ENCODE measurements at regions not wholly inside any gene's neighbourhood (a gene's known extent, or its start where the extent isn't known, plus 50 kb on each side); places are given as distances from the start of the nearest gene placed in this dataset.
"Not testable (repeated sequence)": the region's sequence is repeated elsewhere in the genome, so short reads cannot be mapped to it uniquely, and the experiment has no call there.

DNA sequence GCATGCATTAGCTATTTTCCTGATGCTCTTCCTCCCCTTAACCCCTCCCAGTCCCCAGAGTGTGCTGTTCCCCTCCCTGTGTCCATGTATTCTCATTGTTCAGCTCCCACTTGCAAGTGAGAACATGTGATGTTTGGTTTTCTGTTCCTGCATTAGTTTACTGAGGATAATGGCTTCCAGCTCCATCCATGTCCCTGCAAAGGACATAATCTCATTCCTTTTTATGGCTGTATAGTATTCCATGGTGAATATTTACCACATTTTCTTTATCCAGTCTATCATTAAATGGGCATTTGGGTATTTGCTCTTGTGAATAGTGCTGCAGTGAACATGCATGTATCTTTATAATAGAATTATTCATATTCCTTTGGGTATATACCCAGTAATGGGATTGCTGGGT, 109.7 kb upstream of the NEDD4L start:
- TF ChIP-seq, protein P1, sequence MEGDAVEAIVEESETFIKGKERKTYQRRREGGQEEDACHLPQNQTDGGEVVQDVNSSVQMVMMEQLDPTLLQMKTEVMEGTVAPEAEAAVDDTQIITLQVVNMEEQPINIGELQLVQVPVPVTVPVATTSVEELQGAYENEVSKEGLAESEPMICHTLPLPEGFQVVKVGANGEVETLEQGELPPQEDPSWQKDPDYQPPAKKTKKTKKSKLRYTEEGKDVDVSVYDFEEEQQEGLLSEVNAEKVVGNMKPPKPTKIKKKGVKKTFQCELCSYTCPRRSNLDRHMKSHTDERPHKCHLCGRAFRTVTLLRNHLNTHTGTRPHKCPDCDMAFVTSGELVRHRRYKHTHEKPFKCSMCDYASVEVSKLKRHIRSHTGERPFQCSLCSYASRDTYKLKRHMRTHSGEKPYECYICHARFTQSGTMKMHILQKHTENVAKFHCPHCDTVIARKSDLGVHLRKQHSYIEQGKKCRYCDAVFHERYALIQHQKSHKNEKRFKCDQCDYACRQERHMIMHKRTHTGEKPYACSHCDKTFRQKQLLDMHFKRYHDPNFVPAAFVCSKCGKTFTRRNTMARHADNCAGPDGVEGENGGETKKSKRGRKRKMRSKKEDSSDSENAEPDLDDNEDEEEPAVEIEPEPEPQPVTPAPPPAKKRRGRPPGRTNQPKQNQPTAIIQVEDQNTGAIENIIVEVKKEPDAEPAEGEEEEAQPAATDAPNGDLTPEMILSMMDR (IDR thresholded peaks at IDR 0.05; ENCODE audit: insufficient read depth, low read length, poor library complexity, severe bottlenecking) = not testable (repeated sequence)
- TF ChIP-seq EZH2phosphoT487 (conservative IDR thresholded peaks at IDR 0.05; ENCODE audit: low read length) = not testable (repeated sequence)
